SK-N-SH (cell line): ENCODE measurements at regions not wholly inside any gene's neighbourhood (a gene's known extent, or its start where the extent isn't known, plus 50 kb on each side); places are given as distances from the start of the nearest gene placed in this dataset.

ENCODE experiments used
- CTCF ChIA-PET: fragments of 300-600, 350-600 bp; formaldehyde crosslinking; extraction: SDS; loops from one replicate; lab custom pipeline; 2021; lab: Yijun Ruan, JAX
- POLR2A ChIA-PET: fragments of 350-600 bp; sonication (Branson Sonifier 250); formaldehyde crosslinking; extraction: SDS; loops from one replicate; lab custom pipeline; 2020; ENCODE audit warnings: antibody characterized with exemption, inconsistent platforms; lab: Yijun Ruan, JAX
- DNase-seq: peaks from one replicate; pipeline ENCODE4 v3.0.0; 2012
- H2AFZ ChIP-seq: fragments of 200-600 bp; sonication (generic); 2 replicates; pipeline ENCODE4 v1.8.1; 2016; ENCODE audit warnings: antibody characterized with exemption, mild to moderate bottlenecking, low read depth
- H3F3A ChIP-seq: fragments of 200-600 bp; sonication (generic); replicated peaks from 2 replicates; pipeline ENCODE3; 2016; ENCODE audit warnings: antibody characterized with exemption, mild to moderate bottlenecking; ENCODE audit not compliant: insufficient read depth
- H3K27ac ChIP-seq, 2 experiments: fragments of 200-500 bp in 1 of 2; fragments of 200-600 bp in 1 of 2; sonication (Bioruptor generic) in 1 of 2; sonication (generic), shearing (Covaris generic) in 1 of 2; 2 replicates each; pipeline versions ENCODE4 v1.5.1 to v1.6.1; 2014 to 2016; ENCODE audit warnings: low read depth in 2 of 2, inconsistent platforms in 1 of 2, low read length in 1 of 2, mild to moderate bottlenecking in 1 of 2, mixed read lengths in 1 of 2
- H3K27me3 ChIP-seq: fragments of 200-600 bp; sonication (generic), shearing (Covaris generic); 2 replicates; pipeline ENCODE4 v1.6.1; 2016; ENCODE audit warnings: mixed run types; ENCODE audit not compliant: insufficient read depth
- H3K36me3 ChIP-seq, 2 experiments: fragments of 200-500 bp in 1 of 2; fragments of 200-600 bp in 1 of 2; sonication (Bioruptor generic) in 1 of 2; sonication (generic) in 1 of 2; replicated peaks in 1 of 2; 2 replicates each; pipeline versions ENCODE3 to v1.5.1; 2014 to 2016; ENCODE audit warnings: low read length in 1 of 2, mild to moderate bottlenecking in 1 of 2; ENCODE audit not compliant: insufficient read depth in 2 of 2, control insufficient read depth in 1 of 2
- H3K4me1 ChIP-seq, 2 experiments: fragments of 200-500 bp in 1 of 2; fragments of 200-600 bp in 1 of 2; sonication (Bioruptor generic) in 1 of 2; sonication (generic), shearing (Covaris generic) in 1 of 2; 2 replicates each; pipeline versions ENCODE4 v1.5.1 to v1.6.1; 2014 to 2016; ENCODE audit warnings: low read depth in 1 of 2, low read length in 1 of 2, mixed run types in 1 of 2; ENCODE audit not compliant: insufficient read depth in 2 of 2, control insufficient read depth in 1 of 2
- H3K4me2 ChIP-seq: fragments of 200-600 bp; sonication (generic), shearing (Covaris generic); 2 replicates; pipeline ENCODE4 v1.6.1; 2017; ENCODE audit warnings: mixed run types
- H3K4me3 ChIP-seq, 2 experiments: fragments of 200-500 bp in 1 of 2; fragments of 200-600 bp in 1 of 2; sonication (Bioruptor generic) in 1 of 2; sonication (generic), shearing (Covaris generic) in 1 of 2; 2 replicates each; pipeline versions ENCODE4 v1.5.1 to v1.8.1; 2014 to 2016; ENCODE audit warnings: low read depth in 2 of 2, inconsistent platforms in 1 of 2, low read length in 1 of 2, mild to moderate bottlenecking in 1 of 2, mixed read lengths in 1 of 2, moderate library complexity in 1 of 2
- H3K79me2 ChIP-seq: fragments of 200-600 bp; sonication (generic); 2 replicates; pipeline ENCODE4 v1.8.1; 2017; ENCODE audit warnings: mild to moderate bottlenecking; ENCODE audit not compliant: insufficient read depth
- H3K9ac ChIP-seq: fragments of 200-600 bp; sonication (generic); 2 replicates; pipeline ENCODE4 v1.6.1; 2017; ENCODE audit warnings: mixed run types
- H3K9me2 ChIP-seq: fragments of 200-600 bp; sonication (generic); 2 replicates; pipeline ENCODE4 v1.6.1; 2017; ENCODE audit warnings: mixed run types
- H3K9me3 ChIP-seq: fragments of 200-600 bp; sonication (generic); 2 replicates; pipeline ENCODE4 v1.6.1; 2017; ENCODE audit warnings: mixed run types, mild to moderate bottlenecking, moderate library complexity
- H4K20me1 ChIP-seq: fragments of 200-600 bp; sonication (generic); 2 replicates; pipeline ENCODE4 v1.6.1; 2017; ENCODE audit warnings: mild to moderate bottlenecking, mixed run types; ENCODE audit not compliant: insufficient read depth
- CHD2 ChIP-seq: fragments of 150-350 bp; IDR thresholded peaks from 2 replicates; pipeline ENCODE4 v1.6.1; 2018; ENCODE audit warnings: low read length; ENCODE audit not compliant: partially characterized antibody
- ELF1 ChIP-seq: IDR thresholded peaks from 2 replicates; pipeline ENCODE4 v1.4.0; 2012
- EZH2phosphoT487 ChIP-seq: fragments of 200-600 bp; sonication (generic); IDR thresholded peaks from 2 replicates; pipeline ENCODE4 v1.6.1; 2017; ENCODE audit warnings: low read depth, mixed run types, mild to moderate bottlenecking, antibody characterized with exemption, moderate library complexity, borderline replicate concordance
- FOSL2 ChIP-seq: IDR thresholded peaks from 2 replicates; pipeline ENCODE4 v1.4.0; 2012; ENCODE audit warnings: low read depth, mild to moderate bottlenecking, moderate library complexity, borderline replicate concordance
- FOXJ3 ChIP-seq: sonication (generic); formaldehyde crosslinking; IDR thresholded peaks from 2 replicates; pipeline ENCODE4 v1.5.1; 2020; ENCODE audit warnings: mild to moderate bottlenecking, missing genetic modification reagents
- GATA2 ChIP-seq: sonication (generic); formaldehyde crosslinking; IDR thresholded peaks from 2 replicates; pipeline ENCODE4 v1.5.0; 2020; ENCODE audit warnings: mild to moderate bottlenecking, missing genetic modification reagents
- MEF2A ChIP-seq: IDR thresholded peaks from 2 replicates; pipeline ENCODE4 v1.4.0; 2012; ENCODE audit warnings: low read depth, borderline replicate concordance
- MXI1 ChIP-seq: IDR thresholded peaks from 2 replicates; pipeline ENCODE4 v1.6.1; 2012; ENCODE audit warnings: mild to moderate bottlenecking, low read depth, low read length, improper control_type of control experiment
- NFIC ChIP-seq: IDR thresholded peaks from 2 replicates; pipeline ENCODE4 v1.4.0; 2012; ENCODE audit warnings: borderline replicate concordance
- NRF1 ChIP-seq: IDR thresholded peaks from 2 replicates; pipeline ENCODE4 v1.6.1; 2012; ENCODE audit warnings: low read depth, mild to moderate bottlenecking, low read length
- POLR2AphosphoS5 ChIP-seq: IDR thresholded peaks from 2 replicates; pipeline ENCODE4 v1.6.1; 2012; ENCODE audit warnings: low read depth, low read length
- RAD21 ChIP-seq: IDR thresholded peaks from 2 replicates; pipeline ENCODE4 v1.6.1; 2012; ENCODE audit warnings: mild to moderate bottlenecking, low read length
- RFX5 ChIP-seq: IDR thresholded peaks from 2 replicates; pipeline ENCODE4 v1.6.1; 2012; ENCODE audit warnings: mild to moderate bottlenecking, improper control_type of control experiment, low read length
- SIN3A ChIP-seq: IDR thresholded peaks from 2 replicates; pipeline ENCODE4 v1.6.1; 2012; ENCODE audit warnings: low read depth, mild to moderate bottlenecking, low read length, moderate library complexity, borderline replicate concordance
- SMC3 ChIP-seq: IDR thresholded peaks from 2 replicates; pipeline ENCODE4 v1.6.1; 2012; ENCODE audit warnings: low read depth, low read length, improper control_type of control experiment
- TAF1 ChIP-seq: IDR thresholded peaks from 2 replicates; pipeline ENCODE4 v1.6.1; 2012; ENCODE audit warnings: low read depth, mild to moderate bottlenecking, low read length, moderate library complexity, borderline replicate concordance
- TCF12 ChIP-seq: IDR thresholded peaks from 2 replicates; pipeline ENCODE4 v1.4.0; 2012
- TEAD4 ChIP-seq: IDR thresholded peaks from 2 replicates; pipeline ENCODE4 v1.4.0; 2012; ENCODE audit warnings: mild to moderate bottlenecking, borderline replicate concordance; ENCODE audit not compliant: insufficient read depth
- ZBTB33 ChIP-seq: IDR thresholded peaks from 2 replicates; pipeline ENCODE4 v1.4.0; 2012; ENCODE audit warnings: low read depth, borderline replicate concordance
- WGBS: methylation state at CpG from one replicate; pipeline ENCODE4 v1.1.6; 2017; ENCODE audit warnings: low lambda C conversion rate; 5-methylcytosine and 5-hydroxymethylcytosine counted together
- TF ChIP-seq, protein P1 (sequence below): IDR thresholded peaks from 2 replicates; pipeline ENCODE4 v1.4.0; 2012; ENCODE audit warnings: low read depth
- TF ChIP-seq, protein P2 (sequence below): IDR thresholded peaks from 2 replicates; pipeline ENCODE4; 2012

DNA sequence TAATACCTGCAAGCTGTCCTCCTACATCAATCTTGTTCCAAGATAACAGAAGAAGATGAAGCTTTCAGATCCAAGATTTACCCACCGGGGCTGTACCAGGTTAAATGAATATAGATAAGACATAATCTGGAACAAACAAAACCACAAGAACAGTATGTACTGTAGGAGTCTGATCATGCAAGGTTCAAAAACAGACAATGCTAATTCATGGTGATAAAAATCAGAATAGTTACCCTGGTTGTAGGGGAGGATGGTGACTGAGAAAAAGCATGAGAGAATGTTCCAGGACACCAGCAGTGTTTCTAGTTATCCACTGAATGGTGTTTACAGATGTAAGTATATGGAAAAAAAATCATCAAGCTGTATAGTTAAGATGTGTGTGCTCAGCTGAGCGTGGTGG lies 211.6 kb upstream of the TBL1X start:
- H2AFZ ChIP-seq: no peak overlapping the region
- no peaks in the 10 kb centered on the region for H3K79me2 ChIP-seq
- no peak overlapping the region for H3K4me3 ChIP-seq
- CTCF ChIA-PET: no interaction called here
- no peak for DNase-seq
- peaks cover 0 to 2% of the 10 kb centered on the region in 2 experiments; a peak in 1 of 4 replicates for H3K4me1 ChIP-seq
- H3K27me3 ChIP-seq: no peaks in the 10 kb centered on the region
- no peaks in the 10 kb centered on the region for H3K9me2 ChIP-seq
- no peaks in the 10 kb centered on the region for H3K36me3 ChIP-seq
- TF ChIP-seq ZBTB33 (no peak), FOSL2 (no peak), GATA2 (CRISPR knock-in tag) (peak; percentile 13; the same call in 1 of the 2 replicates)
- POLR2A ChIA-PET: no interaction called here
- WGBS: 20% methylated on average over 2 of the region's 2 CpGs
- no peak overlapping the region for H3K27ac ChIP-seq
- H4K20me1 ChIP-seq: no peaks in the 10 kb centered on the region
- no peak overlapping the region for H3K9ac ChIP-seq
- no peaks in the 10 kb centered on the region for H3K9me3 ChIP-seq
- H3F3A ChIP-seq: no peaks in the 10 kb centered on the region
- H3K4me2 ChIP-seq: no peak overlapping the region

DNA sequence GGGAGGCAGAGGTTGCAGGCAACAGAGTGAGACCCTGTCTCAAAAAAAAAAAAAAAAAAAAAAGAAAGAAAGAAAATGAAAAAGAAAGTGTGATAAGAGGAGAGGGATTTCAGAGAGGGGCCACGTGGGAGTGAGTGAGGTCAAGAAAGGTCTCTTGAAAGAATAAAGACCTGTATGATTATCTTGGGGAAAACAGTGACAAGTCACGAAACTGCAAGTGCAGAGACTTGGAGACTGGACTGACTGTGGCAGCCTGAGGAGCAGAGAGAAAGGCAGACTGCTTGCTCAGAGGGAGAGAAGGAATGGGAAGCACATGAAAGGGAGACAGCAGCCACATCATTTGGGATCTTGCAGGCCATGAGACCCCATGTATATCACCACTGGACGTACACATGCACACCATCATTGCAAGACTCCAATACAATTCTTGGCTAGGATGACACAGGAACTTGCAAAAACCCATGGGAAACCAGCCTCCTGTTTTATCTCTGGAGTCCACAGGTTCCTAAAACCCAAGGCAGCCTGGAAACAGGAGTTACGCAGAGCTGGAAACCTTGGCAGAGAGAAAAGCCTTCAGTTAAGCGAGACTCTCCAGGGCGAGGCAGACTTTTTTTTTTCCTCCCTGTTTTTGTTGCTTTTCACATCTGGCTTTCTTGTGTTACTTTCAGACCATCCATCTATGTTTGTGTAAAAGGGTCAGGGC lies 207.0 kb upstream of the TBL1X start:
- WGBS: 23% methylated on average over 6 of the region's 6 CpGs
- POLR2A ChIA-PET: no interaction called here
- no peak for TF ChIP-seq RFX5
- TF ChIP-seq, protein P1, sequence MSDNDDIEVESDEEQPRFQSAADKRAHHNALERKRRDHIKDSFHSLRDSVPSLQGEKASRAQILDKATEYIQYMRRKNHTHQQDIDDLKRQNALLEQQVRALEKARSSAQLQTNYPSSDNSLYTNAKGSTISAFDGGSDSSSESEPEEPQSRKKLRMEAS: no peak
- no peak for TF ChIP-seq FOXJ3 (CRISPR knock-in tag)
- TF ChIP-seq NFIC: no peak
- no peak for TF ChIP-seq TEAD4
- no peak for TF ChIP-seq SIN3A
- no peak for TF ChIP-seq MEF2A
- no peak for TF ChIP-seq CHD2
- TF ChIP-seq NRF1: no peak
- no peak for TF ChIP-seq SMC3
- TF ChIP-seq TAF1: no peak
- TF ChIP-seq, protein P2, sequence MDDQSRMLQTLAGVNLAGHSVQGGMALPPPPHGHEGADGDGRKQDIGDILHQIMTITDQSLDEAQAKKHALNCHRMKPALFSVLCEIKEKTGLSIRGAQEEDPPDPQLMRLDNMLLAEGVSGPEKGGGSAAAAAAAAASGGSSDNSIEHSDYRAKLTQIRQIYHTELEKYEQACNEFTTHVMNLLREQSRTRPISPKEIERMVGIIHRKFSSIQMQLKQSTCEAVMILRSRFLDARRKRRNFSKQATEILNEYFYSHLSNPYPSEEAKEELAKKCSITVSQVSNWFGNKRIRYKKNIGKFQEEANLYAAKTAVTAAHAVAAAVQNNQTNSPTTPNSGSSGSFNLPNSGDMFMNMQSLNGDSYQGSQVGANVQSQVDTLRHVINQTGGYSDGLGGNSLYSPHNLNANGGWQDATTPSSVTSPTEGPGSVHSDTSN: no peak
- TF ChIP-seq GATA2 (CRISPR knock-in tag): no peak
- no peak for TF ChIP-seq RAD21
- no peak for TF ChIP-seq MXI1
- no peak for TF ChIP-seq ELF1
- TF ChIP-seq EZH2phosphoT487: no peak
- TF ChIP-seq POLR2AphosphoS5: no peak
- no peak for TF ChIP-seq TCF12
- Histone ChIP-seq H4K20me1 (no peaks in the 10 kb centered on the region), H3K4me3 (no peak overlapping the region), H3F3A (no peaks in the 10 kb centered on the region), H3K36me3 (no peaks in the 10 kb centered on the region), H3K9ac (no peak overlapping the region), H3K79me2 (no peaks in the 10 kb centered on the region), H3K4me2 (no peak overlapping the region), H3K27ac (no peak overlapping the region), H2AFZ (no peak overlapping the region), H3K27me3 (no peaks in the 10 kb centered on the region), H3K4me1 (peaks cover 0 to 2% of the 10 kb centered on the region in 2 experiments; a peak in 1 of 4 replicates), H3K9me3 (no peaks in the 10 kb centered on the region), H3K9me2 (no peaks in the 10 kb centered on the region)
- no peak for DNase-seq
- CTCF ChIA-PET: no interaction called here
